ENCODE measurements at regions not wholly inside any gene's neighbourhood (a gene's known extent, or its start where the extent isn't known, plus 50 kb on each side); places are given as distances from the start of the nearest gene placed in this dataset.

DNA sequence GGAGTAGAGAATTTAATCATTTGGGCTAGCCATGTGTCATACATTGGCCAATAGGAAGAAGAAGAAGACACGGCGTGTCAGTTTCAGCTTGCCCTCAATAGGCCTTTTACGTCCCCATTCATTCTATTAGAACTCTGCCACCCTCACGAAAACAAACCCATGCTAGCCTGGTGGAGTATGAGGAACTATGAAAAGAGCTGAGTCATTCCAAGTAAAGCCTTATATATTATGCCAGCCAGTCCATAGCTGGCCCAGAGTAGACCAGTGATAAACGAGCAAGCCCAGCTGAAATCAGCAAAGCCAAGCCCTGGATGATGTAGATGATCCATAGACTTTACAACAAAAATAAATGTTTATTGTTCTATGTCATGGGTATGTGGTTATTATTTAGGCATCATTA is 895.1 kb downstream of the TLE1 start:
- H3K4me3 ChIP-seq (ENCODE audit: low read depth, low read length): no peak overlapping the region
- no peak for TF ChIP-seq POLR2A (IDR thresholded peaks at IDR 0.05; ENCODE audit: extremely low read depth, insufficient read length)
- TF ChIP-seq, protein P1, sequence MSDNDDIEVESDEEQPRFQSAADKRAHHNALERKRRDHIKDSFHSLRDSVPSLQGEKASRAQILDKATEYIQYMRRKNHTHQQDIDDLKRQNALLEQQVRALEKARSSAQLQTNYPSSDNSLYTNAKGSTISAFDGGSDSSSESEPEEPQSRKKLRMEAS (IDR thresholded peaks at IDR 0.05; ENCODE audit: low read depth, low read length): no peak
- no peak for TF ChIP-seq MYC (IDR thresholded peaks at IDR 0.05; ENCODE audit: low read depth, low read length)
- TF ChIP-seq, protein P2, sequence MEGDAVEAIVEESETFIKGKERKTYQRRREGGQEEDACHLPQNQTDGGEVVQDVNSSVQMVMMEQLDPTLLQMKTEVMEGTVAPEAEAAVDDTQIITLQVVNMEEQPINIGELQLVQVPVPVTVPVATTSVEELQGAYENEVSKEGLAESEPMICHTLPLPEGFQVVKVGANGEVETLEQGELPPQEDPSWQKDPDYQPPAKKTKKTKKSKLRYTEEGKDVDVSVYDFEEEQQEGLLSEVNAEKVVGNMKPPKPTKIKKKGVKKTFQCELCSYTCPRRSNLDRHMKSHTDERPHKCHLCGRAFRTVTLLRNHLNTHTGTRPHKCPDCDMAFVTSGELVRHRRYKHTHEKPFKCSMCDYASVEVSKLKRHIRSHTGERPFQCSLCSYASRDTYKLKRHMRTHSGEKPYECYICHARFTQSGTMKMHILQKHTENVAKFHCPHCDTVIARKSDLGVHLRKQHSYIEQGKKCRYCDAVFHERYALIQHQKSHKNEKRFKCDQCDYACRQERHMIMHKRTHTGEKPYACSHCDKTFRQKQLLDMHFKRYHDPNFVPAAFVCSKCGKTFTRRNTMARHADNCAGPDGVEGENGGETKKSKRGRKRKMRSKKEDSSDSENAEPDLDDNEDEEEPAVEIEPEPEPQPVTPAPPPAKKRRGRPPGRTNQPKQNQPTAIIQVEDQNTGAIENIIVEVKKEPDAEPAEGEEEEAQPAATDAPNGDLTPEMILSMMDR (IDR thresholded peaks at IDR 0.05; ENCODE audit: low read depth, low read length): no peak
- peak; percentile 36 for DNase-seq (ENCODE audit: low read depth)

DNA sequence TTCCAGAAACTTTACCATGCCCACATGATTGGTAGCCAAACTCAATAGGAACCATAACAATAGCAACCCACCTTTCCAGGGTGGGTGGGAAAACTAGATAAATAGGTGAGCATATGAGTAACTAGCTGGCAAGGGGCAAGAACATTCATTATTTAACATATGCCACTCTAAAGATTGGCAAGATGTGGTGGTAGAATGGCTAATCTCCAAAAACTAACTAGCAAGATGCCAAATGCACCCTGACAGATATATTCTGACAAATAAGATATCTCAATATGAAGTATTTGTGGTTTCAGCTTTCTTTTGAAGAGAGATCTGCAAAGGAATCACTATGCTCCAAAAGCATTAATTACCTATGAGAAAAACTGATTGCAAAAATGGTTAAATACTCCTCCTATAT is 895.6 kb downstream of the TLE1 start:
- no peak overlapping the region for H3K4me3 ChIP-seq (ENCODE audit: low read depth, low read length)
- no peak for DNase-seq (ENCODE audit: low read depth)
- TF ChIP-seq, protein P1 (IDR thresholded peaks at IDR 0.05; ENCODE audit: low read depth, low read length): no peak
- TF ChIP-seq, protein P2 (IDR thresholded peaks at IDR 0.05; ENCODE audit: low read depth, low read length): no peak
- TF ChIP-seq POLR2A (IDR thresholded peaks at IDR 0.05; ENCODE audit: extremely low read depth, insufficient read length): no peak
- no peak for TF ChIP-seq MYC (IDR thresholded peaks at IDR 0.05; ENCODE audit: low read depth, low read length)

DNA sequence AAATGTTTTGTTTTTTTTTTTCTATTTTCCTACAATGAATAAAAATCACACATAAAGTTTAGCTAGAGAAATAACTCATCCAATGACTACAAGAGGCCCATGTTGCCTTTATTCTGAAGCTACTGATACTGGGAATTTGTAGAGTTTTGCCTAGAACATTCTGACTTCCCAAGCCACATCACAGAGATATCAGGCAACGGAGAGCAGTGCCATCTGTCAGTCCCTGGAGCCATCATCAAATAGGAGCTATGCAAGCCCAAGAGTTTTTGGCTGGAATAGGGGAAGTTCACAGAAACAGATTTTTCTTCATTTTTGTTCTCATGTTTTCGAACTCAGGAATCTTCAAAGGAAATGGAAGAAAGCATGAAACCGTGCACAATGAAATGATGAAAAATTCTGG is 896.6 kb downstream of the TLE1 start:
- no peak overlapping the region for H3K4me3 ChIP-seq (ENCODE audit: low read depth, low read length)
- TF ChIP-seq POLR2A (IDR thresholded peaks at IDR 0.05; ENCODE audit: extremely low read depth, insufficient read length): no peak
- TF ChIP-seq, protein P2 (IDR thresholded peaks at IDR 0.05; ENCODE audit: low read depth, low read length): no peak
- TF ChIP-seq, protein P1 (IDR thresholded peaks at IDR 0.05; ENCODE audit: low read depth, low read length): no peak
- TF ChIP-seq MYC (IDR thresholded peaks at IDR 0.05; ENCODE audit: low read depth, low read length): no peak
- DNase-seq (ENCODE audit: low read depth): no peak

DNA sequence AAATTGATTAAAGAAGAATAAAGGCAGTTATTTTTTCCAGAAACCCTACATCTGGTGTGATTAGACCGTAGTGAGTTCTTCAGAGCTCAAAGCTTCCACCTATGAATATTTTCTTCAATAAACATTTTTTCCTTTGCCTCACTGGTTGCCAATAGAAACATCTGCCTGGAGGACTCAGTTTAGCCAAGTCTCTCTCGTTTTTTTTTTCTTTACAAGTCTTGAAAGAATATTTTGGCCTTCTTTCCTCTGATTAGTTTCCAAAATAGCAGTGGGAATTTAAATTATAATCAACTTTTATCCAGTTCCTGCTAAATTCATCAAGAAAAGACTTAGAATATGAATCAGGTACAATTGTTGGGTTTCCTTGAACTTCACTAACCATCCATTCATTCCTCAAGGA is 897.5 kb downstream of the TLE1 start:
- no peak overlapping the region for H3K4me3 ChIP-seq (ENCODE audit: low read depth, low read length)
- TF ChIP-seq MYC (IDR thresholded peaks at IDR 0.05; ENCODE audit: low read depth, low read length): no peak
- DNase-seq (ENCODE audit: low read depth): no peak

DNA sequence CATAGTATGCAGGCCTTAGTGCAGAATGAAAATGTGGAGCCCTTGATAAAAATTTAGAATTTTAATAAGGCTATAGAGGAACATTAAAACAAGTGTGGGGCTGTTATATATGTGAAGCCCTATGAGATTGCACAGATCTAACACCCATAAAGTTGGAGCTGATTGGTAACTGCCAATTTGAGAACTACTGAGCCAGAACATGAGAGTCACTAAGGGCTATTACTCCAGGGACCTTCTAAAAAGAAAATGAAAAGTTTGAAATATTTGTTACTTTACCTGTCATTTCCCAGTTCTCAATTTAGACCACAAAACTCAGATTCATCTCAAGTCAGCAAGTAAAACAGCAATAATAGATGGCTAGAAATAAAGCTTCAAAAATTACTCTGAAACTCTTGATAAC is 898.6 kb downstream of the TLE1 start:
- no peak for DNase-seq (ENCODE audit: low read depth)
- no peak overlapping the region for H3K4me3 ChIP-seq (ENCODE audit: low read depth, low read length)
- no peak for TF ChIP-seq POLR2A (IDR thresholded peaks at IDR 0.05; ENCODE audit: extremely low read depth, insufficient read length)
- TF ChIP-seq, protein P1 (IDR thresholded peaks at IDR 0.05; ENCODE audit: low read depth, low read length): no peak

DNA sequence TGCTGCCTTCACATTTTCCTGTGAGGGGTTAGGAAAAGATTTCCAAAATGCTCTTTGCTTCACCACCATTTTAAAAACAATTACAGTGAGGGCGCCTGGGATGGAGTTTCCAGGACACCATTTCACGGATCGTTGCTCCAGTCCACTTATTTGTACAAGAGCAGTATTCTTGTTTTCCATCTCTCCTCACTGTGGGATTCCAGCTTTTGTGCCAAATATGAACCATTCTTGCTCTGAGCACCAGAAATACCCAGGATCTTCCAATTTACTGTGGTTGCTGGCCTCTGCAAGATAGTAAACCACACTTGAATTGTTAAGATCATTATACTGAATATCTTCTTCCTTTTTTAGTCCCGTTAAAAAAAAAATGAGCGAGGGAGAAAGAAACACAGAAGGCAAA is 899.5 kb downstream of the TLE1 start:
- no peak for DNase-seq (ENCODE audit: low read depth)
- no peak overlapping the region for H3K4me3 ChIP-seq (ENCODE audit: low read depth, low read length)
- TF ChIP-seq, protein P2 (IDR thresholded peaks at IDR 0.05; ENCODE audit: low read depth, low read length): no peak
- no peak for TF ChIP-seq POLR2A (IDR thresholded peaks at IDR 0.05; ENCODE audit: extremely low read depth, insufficient read length)
- TF ChIP-seq MYC (IDR thresholded peaks at IDR 0.05; ENCODE audit: low read depth, low read length): no peak
- TF ChIP-seq, protein P1 (IDR thresholded peaks at IDR 0.05; ENCODE audit: low read depth, low read length): no peak

DNA sequence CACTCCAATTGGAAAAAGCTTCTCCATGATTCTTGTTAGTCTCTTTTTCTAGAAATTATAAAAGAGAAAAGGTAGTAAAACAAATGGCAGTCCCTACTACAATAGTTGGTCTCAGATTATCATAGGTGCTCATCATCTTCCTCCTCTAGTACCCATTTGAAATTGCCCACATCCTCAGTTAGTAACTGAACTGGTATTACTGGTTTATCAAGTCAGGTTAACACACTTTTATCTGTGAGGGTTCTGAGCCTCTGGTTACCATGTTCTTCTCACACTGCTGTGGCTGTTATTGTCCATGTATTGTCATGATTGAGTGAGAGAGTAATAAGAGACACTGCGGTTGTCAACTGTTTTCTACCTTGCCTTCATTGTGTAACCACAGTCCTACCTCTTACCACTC is 901.7 kb downstream of the TLE1 start:
- TF ChIP-seq, protein P1 (IDR thresholded peaks at IDR 0.05; ENCODE audit: low read depth, low read length): no peak
- no peak for TF ChIP-seq POLR2A (IDR thresholded peaks at IDR 0.05; ENCODE audit: extremely low read depth, insufficient read length)
- TF ChIP-seq, protein P2 (IDR thresholded peaks at IDR 0.05; ENCODE audit: low read depth, low read length): no peak
- no peak overlapping the region for H3K4me3 ChIP-seq (ENCODE audit: low read depth, low read length)
- no peak for DNase-seq (ENCODE audit: low read depth)
